ENCODE measurements at regions not wholly inside any gene's neighbourhood (a gene's known extent, or its start where the extent isn't known, plus 50 kb on each side); places are given as distances from the start of the nearest gene placed in this dataset.

GRCh38 chr5:28558196-28558595 lies 1519.8 kb upstream of the CDH9 start:
- Mint-ChIP-seq H3K4me1 (ENCODE audit: low read depth) (no peaks in the 10 kb centered on the region), H3K27ac (ENCODE audit: unreplicated experiment) (no peak overlapping the region), H3K4me3 (ENCODE audit: unreplicated experiment) (no peak overlapping the region), H3K27me3 (ENCODE audit: low read depth) (peaks cover 14% of the 10 kb centered on the region), H3K36me3 (ENCODE audit: low read depth) (no peaks in the 10 kb centered on the region), H3K9me3 (ENCODE audit: low read depth) (peaks cover 16% of the 10 kb centered on the region)
- no peak for DNase-seq (ENCODE audit: low spot score)
- TF ChIP-seq, protein P1, sequence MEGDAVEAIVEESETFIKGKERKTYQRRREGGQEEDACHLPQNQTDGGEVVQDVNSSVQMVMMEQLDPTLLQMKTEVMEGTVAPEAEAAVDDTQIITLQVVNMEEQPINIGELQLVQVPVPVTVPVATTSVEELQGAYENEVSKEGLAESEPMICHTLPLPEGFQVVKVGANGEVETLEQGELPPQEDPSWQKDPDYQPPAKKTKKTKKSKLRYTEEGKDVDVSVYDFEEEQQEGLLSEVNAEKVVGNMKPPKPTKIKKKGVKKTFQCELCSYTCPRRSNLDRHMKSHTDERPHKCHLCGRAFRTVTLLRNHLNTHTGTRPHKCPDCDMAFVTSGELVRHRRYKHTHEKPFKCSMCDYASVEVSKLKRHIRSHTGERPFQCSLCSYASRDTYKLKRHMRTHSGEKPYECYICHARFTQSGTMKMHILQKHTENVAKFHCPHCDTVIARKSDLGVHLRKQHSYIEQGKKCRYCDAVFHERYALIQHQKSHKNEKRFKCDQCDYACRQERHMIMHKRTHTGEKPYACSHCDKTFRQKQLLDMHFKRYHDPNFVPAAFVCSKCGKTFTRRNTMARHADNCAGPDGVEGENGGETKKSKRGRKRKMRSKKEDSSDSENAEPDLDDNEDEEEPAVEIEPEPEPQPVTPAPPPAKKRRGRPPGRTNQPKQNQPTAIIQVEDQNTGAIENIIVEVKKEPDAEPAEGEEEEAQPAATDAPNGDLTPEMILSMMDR (IDR thresholded peaks at IDR 0.05): no peak

DNA sequence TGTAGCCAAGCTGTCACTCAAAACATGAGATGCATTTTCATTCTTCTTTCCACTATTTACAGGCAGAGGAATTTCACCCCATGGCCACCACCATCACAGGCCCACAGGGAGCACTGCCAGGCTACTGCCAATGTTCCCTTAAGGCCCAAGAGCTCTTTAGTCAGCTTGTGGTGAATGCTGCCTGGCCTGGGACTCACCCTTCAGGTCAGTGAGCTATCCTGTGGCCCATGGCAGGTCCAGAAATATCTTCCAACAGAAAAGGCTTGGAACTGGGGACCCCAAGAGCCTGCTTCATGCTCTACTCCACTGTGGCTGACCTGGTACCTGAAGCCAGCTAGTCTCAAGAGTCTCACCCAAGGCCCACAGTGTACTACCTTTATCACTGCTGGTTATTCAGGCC lies 1518.7 kb upstream of the CDH9 start:
- Mint-ChIP-seq H3K4me1 (ENCODE audit: low read depth) (no peaks in the 10 kb centered on the region), H3K27ac (ENCODE audit: unreplicated experiment) (no peak overlapping the region), H3K36me3 (ENCODE audit: low read depth) (no peaks in the 10 kb centered on the region), H3K4me3 (ENCODE audit: unreplicated experiment) (no peak overlapping the region), H3K9me3 (ENCODE audit: low read depth) (peaks cover 24% of the 10 kb centered on the region), H3K27me3 (ENCODE audit: low read depth) (peaks cover 14% of the 10 kb centered on the region)
- TF ChIP-seq, protein P1 (IDR thresholded peaks at IDR 0.05): no peak
- no peak for DNase-seq (ENCODE audit: low spot score)

GRCh38 chr5:28549588-28549987 lies 1511.2 kb upstream of the CDH9 start:
- Mint-ChIP-seq H3K36me3 (ENCODE audit: low read depth) (no peaks in the 10 kb centered on the region), H3K9me3 (ENCODE audit: low read depth) (peaks cover 24% of the 10 kb centered on the region)

GRCh38 chr5:28548856-28549255 lies 1510.5 kb upstream of the CDH9 start:
- H3K4me1 Mint-ChIP-seq (ENCODE audit: low read depth): no peaks in the 10 kb centered on the region
- TF ChIP-seq, protein P1 (IDR thresholded peaks at IDR 0.05): no peak
- H3K27ac Mint-ChIP-seq (ENCODE audit: unreplicated experiment): no peak overlapping the region
- H3K36me3 Mint-ChIP-seq (ENCODE audit: low read depth): no peaks in the 10 kb centered on the region
- H3K27me3 Mint-ChIP-seq (ENCODE audit: low read depth): peaks cover 11% of the 10 kb centered on the region
- H3K9me3 Mint-ChIP-seq (ENCODE audit: low read depth): peaks cover 22% of the 10 kb centered on the region
- no peak overlapping the region for H3K4me3 Mint-ChIP-seq (ENCODE audit: unreplicated experiment)
- DNase-seq (ENCODE audit: low spot score): no peak

More at GRCh38 chr5:28549588-28549987, 1511.2 kb upstream of the CDH9 start:
- no peak overlapping the region for H3K27ac Mint-ChIP-seq (ENCODE audit: unreplicated experiment)
- no peak for DNase-seq (ENCODE audit: low spot score)
- no peaks in the 10 kb centered on the region for H3K4me1 Mint-ChIP-seq (ENCODE audit: low read depth)
- TF ChIP-seq, protein P1 (IDR thresholded peaks at IDR 0.05): no peak
- peaks cover 15% of the 10 kb centered on the region for H3K27me3 Mint-ChIP-seq (ENCODE audit: low read depth)
- no peak overlapping the region for H3K4me3 Mint-ChIP-seq (ENCODE audit: unreplicated experiment)

- H3K36me3 Mint-ChIP-seq (ENCODE audit: low read depth): no peaks in the 10 kb centered on the region
- H3K4me1 Mint-ChIP-seq (ENCODE audit: low read depth): no peaks in the 10 kb centered on the region
- no peak overlapping the region for H3K4me3 Mint-ChIP-seq (ENCODE audit: unreplicated experiment)
- H3K9me3 Mint-ChIP-seq (ENCODE audit: low read depth): no peaks in the 10 kb centered on the region
- TF ChIP-seq, protein P1 (IDR thresholded peaks at IDR 0.05): no peak
- peaks cover 12% of the 10 kb centered on the region for H3K27me3 Mint-ChIP-seq (ENCODE audit: low read depth)
- no peak for DNase-seq (ENCODE audit: low spot score)
- no peak overlapping the region for H3K27ac Mint-ChIP-seq (ENCODE audit: unreplicated experiment)
Measured at GRCh38 chr5:28544501-28544900, 1506.1 kb upstream of the CDH9 start.
